ENCODE measurements at regions not wholly inside any gene's neighbourhood (a gene's known extent, or its start where the extent isn't known, plus 50 kb on each side); places are given as distances from the start of the nearest gene placed in this dataset.
A peak's percentile ranks its signal among the peaks of the same experiment; 100 is the strongest.

DNA sequence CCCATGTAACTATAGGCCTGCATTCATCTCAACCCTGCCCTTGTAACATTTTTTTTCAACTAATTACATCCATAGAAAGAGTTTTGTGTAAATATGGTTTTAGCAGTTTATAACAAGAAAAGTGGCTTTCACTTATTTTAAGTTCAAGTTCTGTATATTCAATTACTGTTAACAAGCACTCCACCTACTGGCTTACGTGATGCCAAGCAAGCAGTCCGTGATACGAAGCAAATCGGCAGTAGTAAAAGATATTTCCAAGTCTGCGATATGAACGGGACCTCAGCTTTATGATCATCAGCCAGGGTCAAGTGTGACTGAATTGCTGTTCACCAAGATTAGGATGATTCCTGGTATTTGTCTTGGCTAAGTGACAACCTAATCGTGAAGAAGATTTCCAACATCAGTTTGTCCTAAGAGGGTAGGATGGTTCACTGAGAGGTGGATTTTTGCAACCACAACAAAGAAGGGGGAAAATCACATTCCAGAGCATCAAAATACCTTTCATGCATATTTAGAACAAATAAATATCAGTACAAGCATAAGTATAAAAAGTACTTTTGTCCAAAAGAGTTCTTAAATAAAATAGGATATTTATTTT lies 456.2 kb downstream of the FOXG1 start:
- DNase-seq, result peak; percentile 83

DNA sequence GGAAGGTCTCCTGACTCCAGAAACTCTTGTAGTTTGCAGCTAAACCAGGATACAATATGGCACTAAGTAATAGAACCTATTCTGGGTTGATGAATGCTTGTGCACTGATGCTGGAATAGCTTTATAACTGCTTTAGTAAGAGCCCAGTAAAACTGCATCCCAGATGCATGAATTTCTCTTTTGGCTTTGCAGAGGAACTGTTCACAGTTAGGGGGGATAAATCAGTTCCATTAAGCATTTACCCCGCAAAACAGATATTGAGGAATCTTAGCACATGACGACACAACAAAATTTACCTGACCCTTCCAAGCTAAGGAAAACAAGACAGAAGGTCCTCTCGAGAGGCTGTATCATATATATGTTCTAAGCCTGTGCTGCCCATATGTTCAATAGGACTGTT lies 457.4 kb downstream of the FOXG1 start:
- no peak for DNase-seq

DNA sequence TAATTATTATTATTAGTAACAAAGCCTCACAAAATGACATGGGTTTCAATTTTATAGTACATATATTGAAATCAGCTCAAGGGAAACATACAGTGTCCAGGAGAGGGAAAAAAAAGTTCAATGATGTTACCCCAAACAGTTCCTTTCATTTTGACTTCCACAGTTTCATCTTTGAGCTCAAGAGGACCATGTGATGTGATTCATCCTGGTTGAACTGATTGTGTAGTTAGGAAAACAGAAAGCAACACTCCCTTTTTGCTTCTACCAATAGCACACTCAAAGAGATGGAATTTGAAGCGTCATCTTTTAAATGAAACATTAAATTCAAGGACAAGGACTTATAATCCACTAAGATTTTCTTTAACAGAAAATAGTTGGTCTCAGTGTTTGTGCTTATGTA lies 461.0 kb downstream of the FOXG1 start:
- DNase-seq, result no peak

DNA sequence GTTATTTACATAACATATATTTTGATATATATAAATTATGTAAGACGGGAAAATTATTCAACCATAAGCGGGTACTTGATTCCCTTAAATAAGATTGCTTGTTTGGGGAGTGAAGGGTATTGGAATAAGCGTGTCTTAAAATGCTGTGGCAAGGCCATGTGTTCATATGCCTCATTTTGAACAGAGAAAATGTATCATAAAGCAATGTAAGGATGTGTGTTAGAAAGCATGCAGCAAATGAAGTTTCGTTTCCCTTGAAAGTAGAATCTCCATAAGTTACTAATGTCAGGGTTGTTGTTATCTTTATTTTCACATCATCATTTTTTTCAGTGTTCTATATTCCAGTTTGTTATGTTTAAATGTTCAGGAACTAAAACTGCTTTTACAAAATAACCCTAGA lies 465.6 kb downstream of the FOXG1 start:
- no peak for DNase-seq

DNA sequence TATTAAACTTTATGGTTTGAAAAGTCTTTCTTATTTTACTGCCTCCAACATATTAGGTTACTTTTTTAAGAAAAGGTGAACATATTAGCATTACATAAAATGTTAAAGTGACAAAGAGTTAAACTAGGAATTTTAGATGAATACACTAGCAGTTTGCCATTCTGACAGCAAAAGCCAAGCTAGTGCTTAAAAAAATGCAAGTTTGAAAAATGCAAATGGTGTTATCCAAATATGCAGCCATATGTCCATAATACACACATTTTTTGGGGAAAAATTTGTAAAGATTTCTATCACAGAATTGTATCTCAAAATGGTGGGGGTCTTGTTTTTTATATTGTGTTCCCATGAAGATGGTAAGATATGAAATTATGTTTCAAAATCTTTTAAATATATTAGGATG lies 466.1 kb downstream of the FOXG1 start:
- DNase-seq, result no peak

DNA sequence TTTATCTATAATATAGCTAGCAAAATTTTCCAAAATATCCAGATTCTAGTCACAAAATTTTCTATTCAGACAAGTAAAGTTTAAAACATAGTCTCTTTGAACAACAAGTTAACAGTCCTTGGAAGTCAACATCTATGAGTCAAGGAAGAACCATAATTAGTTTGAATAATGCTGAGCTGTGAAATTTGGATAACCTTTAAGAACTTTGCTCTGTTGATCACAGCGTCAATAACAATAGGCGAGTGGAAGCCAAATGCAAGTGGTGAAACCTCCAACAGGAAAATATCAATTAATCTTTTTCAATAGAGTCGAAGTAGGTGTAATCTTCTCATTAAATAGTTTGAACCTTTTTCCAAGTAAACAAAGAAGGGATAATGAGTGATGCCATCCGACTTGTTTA lies 466.6 kb downstream of the FOXG1 start:
- DNase-seq, result no peak

DNA sequence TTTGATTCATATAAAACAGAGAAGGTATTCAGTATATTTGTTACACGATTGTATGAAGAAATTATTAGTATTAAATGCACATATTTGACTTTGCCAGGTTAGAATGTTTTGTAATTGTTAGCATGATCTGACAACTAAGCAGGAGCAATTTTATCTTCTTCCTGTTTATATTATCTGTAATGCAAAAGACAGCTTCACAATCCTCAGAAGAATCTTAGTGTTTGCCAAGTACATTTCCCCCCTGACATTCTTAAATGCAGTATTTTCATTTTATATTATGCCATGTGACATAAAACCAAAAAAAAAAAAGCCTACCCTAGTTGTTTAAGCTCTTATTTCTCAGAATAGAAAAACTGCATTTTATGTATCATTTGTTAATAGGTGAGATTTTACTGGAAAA lies 469.4 kb downstream of the FOXG1 start:
- DNase-seq, result no peak

DNA sequence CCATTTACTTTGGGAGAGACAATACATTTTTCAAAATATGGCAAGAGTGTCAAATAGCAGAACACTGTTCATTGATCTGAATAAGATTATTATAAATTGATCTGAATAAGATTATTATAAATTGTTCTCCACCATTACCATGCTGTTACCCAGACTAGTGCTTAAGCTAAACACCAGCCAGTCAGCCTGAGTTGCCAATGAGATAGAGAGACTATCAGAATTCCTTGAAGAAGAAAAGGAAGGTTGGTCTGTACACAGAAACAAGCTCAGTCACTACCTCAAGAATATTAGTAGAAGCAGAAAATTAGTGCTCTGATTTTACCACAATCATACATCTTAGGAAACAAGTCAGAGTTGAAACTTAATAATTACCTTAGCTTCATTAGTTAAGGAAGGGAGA lies 469.8 kb downstream of the FOXG1 start:
- no peak for DNase-seq

DNA sequence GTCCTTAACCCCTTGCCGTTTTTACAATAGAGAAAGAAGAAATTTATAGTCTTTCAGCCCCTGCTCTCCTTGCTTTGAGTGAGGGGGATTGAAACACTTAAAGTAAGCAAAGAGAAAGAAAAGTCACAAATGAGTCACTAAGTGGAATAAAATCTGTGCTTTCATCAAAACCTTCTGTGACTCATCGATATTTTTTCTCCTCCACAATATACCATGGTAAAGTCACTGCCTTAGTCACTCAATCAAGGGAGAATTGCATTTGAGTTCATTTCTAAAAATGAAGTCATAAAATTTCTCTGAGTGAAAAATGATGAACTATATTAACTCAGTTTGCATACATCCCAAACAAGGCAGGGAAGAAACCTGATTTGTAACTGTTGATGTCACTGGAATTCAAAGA lies 470.3 kb downstream of the FOXG1 start:
- DNase-seq, result no peak

DNA sequence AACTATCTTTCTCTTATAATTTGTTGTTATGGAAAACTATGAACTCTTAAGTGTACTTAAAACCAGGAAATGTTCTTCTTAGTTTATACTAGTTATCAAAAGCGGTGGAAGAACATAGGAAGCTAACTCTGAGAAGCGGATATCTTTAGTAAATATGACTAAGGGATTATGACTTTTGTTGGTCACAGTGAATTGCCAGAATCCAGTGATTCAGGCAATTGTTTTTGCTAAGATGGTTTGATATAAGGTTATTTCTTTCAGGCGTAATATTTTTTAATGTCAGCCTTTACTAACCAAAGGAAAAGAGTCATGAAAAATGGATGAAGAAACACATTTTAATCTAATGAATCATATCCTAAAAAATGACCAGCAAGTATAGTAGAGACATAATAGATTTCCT lies 473.5 kb downstream of the FOXG1 start:
- DNase-seq, result no peak

DNA sequence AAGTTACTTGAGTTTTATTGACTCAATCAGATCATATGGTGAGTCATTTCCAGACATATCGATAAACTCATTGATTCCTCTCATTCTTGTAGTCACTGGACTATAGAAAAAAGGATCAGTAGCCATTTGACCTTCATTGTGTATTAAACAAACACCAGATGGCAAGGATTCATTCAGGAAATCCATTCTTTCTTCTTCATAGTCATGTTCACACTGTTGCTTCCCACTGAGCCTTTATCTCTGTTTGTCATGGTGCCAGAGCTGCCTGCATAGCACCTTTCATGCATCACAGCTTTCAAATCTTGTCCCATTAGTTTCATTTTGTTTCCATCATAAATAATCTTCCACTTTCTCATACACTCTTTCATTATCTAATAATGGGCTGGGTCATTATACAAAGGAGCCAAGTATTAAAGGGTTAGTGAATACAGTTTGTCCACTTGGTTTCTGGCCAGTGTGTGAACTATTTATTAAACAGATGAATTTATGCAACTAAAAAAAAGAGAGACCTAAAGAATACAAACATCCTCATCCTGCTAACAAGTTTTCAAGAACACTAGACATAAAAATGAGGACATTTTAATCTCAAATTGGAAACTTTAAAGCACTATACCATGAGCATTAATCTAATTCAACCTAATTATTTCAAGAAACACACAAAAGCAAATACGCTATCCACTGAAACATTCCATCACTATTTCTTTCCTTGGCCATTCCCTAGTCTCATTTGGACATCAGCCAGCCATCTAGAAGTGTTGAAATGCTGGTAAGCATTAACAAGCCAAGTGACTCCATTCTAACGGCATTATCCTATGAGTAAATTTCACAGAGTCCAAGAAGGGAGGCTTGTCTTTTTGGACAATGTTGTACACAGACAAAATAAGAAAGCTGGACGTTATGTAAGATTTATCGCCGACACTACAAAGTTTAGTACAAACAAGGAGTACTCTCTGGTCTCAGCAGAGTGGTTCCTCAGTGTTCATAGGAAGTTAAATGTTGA lies 476.5 kb downstream of the FOXG1 start:
- no peak for DNase-seq

DNA sequence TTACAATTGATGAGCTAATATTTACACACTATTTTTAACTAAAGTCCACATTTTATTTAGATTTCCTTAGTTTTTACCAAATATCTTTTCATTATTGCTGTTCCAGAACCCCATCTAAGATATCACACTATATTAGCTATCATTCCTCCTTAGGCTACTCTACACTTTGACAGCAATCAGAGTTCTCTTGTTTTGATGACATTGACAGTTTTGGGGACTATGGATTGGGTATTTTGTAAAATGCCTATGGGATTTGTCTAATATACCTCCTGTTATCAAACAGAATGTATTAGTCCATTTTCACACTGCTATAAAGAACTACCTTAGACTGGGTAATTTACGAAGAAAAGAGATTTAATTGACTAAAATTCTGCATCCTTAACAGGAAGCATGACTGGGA lies 489.1 kb downstream of the FOXG1 start:
- no peak for DNase-seq

DNA sequence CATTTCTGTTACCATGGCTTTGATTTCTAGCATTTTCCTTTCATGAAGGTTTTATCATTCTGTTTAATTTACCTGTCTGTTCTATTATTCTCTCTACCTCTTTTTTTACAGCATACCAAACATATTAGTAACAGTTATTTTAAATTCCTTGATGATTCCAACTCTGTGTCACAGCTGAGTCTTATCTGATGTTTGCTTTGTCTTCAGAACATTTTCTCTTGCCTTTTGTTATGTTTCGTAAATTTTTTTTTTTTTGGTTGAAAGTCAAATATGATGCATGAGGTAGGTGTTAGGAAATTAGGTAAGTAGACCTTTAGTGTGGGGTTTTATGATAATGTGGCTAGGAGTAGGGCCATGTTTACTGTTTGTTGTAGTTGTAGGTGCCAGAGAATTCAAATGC lies 496.4 kb downstream of the FOXG1 start:
- DNase-seq, result no peak

DNA sequence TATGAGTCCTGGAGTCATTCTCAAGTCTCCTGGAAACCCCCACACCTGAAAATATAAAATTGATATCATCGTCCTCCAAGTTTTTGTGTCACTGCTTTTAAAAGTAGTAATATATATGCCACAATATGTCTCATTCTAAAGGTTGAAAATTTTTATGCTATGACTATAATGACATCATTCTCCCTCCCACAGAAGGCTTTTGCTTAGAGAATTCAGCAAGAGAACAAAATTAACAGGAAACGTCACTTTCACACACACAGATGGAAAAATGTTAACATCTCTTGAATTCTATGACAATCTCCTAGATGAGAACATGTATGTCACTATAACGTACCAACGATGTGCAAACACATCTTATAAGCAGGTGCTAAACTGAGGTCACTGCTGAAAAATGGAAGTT lies 498.3 kb downstream of the FOXG1 start:
- DNase-seq, result no peak

DNA sequence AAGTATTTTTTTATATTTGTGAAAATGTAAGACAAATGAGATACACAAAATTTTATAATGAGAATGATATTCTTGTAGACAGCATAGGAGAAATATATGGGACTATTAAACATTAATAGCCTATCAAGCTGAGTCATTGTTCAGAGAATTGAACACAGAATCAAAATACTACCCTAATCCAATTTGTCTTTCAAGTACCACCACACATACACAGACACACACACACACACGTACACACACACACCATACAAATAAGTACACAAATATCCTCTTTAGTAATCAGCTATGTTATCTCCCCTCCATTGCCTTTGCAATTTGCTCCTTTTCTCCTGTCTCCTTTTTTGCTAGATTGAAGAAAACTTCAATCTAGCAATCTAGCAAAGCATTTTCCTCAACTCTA lies 499.3 kb downstream of the FOXG1 start:
- no peak for DNase-seq

DNA sequence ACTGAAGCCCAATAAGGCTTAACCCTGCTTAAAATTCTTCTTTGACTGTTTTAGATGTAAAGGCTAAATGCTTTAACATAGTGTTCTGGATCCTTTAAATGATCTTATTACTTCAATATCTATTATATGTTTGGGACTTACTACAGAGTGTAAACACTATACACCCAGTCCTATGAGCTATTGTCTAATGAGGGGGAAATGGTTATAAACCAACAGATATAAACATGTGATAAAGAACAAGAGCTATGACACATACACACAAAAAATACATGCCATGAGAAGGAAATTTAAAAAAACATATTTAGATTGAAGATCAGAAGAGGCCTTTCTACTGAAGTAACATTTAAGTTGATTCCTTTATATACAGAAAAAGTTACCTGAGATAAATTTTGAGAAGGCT lies 505.1 kb downstream of the FOXG1 start:
- no peak for DNase-seq

DNA sequence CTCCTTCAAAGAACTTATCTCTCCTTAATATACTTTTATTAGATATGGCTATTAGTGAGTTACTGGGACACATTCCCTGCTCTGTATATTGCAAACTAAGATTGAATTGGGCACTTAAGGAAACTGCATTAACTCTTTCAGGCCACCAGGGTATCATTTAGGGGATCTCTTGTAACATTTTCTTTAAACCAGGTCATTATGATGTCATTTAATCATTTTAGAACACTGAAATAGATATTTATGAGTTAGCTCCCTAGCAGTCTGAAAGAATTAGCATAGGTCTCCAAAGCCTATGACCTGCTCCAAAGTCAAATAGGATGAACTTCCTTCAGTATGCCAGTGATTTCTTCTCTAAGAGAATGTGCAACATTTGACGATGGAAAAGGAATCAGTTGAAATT lies 506.9 kb downstream of the FOXG1 start:
- DNase-seq, result no peak

DNA sequence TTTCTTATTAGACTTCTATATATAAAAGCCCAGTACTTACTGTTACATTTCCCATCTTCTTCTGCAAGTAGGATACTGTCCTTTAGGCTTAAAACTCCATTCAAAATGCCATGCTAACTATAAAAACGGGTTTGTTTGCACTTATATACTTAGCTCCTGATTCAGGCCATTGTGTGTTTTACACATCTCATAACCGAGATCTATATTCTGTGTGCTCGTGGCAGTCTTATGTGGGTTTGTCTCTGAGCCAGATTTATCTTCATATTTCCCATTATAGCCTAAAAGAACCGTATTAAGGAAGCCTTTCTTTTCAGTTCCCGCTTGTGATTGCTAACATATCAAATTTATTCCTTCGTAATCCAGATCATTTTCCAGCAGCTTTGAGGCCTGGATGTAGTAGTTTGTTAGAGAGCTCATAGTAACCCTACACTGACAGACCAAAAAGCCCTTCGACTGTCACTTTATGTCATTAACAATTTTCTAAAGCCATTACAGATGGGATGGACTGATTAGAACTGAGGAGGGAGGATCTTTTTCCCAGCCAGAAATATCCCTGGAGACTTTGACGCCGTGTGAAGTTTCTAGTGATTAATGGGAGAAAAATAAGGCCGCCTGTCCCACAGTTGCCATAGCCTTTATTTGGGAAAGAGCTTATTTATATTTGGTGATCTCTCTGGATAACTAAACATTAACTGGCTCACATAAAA lies 508.5 kb downstream of the FOXG1 start:
- peak; percentile 15 for DNase-seq

DNA sequence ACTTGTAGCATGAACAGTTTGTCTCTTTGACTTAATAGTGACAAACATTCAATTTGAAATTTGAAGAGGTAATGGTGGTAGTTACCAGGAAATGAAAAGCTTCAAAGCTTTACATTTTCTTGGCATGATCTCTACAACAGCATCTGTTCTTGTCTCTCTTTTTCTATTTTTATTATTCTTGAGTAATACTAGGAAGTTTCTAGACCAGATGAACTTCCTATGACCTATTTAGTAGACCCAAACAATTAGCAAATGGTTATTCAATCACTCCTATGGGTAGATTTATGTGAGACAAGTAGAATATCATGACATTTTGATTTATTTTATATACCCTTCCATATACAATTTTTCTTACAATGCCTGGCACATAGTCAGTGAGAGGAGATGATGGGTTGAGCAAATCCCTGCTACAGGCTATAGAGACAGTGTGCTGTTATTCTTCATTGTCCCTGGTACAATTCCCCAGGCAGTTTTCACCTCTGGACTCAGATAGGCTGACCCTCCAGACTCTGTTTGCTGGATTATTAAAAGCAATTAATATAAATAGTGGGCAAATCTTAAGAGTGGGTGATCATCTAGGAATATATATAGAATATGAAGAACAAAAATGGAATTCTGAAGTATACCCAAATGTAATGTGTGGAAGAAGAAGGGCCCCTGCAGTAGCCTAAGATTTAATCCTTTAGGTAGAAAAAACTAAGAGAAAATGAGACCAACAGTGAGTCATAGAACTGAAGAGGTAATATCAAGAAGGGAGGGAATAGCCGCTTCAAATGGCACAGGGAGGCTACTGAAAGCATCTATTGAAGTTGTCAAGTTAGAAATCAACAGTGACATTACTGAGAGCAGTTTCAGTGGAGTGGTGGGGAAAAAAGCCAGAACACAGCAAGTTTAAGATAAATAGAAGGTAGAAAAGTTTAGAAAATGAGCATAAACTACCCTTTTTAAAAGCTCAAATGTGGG lies 512.0 kb downstream of the FOXG1 start:
- DNase-seq, result no peak

DNA sequence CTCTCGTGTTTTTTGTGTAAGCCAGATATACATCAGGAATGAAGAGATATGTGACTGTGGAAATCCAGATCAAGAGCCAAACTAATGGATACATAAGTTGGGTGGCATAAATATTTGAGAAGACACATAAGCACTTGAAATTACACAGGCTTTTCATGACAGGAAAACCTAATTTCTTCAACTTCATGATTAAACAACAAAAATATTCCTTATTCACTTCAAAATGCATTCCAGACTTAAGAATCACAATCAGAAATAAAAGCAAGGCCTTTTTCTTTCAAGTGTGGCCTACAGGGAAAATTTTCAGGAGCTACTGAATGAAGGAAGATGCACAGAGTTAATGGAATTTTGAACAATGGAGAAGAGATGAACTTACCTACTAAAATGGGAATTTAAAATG lies 515.6 kb downstream of the FOXG1 start:
- no peak for DNase-seq

DNA sequence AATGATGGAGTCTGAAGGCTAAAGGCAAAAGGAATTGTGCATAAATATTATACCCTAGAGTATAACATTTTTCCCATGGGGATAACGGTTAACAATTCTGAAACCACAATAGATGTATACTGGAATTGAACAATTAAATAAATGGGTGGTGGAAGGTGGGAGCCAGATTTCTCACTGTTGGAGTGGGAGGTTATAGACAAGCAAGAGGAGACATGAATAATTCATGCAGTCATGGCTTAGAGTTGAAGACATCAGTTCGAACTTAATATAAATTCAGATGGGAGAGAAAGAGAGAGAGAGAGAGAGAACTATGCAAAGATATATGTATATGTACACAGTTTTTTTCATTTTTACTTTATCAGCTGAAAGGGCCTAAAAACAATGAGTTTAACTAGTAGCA lies 523.9 kb downstream of the FOXG1 start:
- DNase-seq, result no peak

DNA sequence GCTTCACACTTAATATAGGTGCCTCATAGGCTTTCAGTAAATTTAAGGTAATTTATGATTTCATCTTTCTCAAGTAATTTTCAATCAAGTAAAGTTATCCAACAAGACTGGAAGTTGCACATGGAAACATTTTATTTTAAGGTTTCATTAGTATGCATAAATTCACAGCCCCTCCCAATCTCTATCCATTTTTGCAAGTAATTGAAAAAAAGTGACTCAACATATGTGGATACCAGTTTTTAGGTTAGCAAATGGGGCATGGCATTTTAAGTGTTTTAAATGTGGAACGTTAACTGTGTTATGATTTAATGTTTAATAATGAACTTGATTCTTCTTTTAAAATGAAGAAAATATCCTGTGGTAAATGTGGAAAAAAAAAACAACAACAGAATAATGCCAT lies 532.8 kb downstream of the FOXG1 start:
- no peak for DNase-seq

DNA sequence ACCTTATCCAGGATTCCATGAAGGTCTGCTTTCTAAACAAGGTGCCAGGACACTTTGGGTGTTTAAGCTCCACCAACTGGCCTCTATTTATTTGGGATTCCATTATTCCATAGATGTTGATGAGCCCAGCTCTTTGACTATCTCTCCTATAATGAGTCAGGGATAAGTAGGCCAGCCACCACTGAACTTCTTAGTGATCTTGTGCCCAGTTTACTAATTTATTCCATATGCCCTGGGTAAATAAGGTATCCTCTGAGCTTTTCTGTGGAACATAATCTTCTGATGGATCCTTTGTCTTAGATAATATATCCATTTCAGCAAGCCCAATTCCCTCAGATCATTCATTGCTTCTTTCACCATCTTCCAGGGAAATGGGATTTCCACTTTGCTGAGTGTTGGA lies 535.0 kb downstream of the FOXG1 start:
- DNase-seq, result no peak

Data from SHP77 treated with DMSO at 0.1 percent for 48 hours (cell line).